Stimulated activated CD4-positive, alpha-beta T cell treated with anti-CD3 and anti-CD28 coated beads, Interleukin-1b, Interleukin-23, amount 100 ng/mL, for 48 hours (primary cell): ENCODE measurements at regions not wholly inside any gene's neighbourhood (a gene's known extent, or its start where the extent isn't known, plus 50 kb on each side); places are given as distances from the start of the nearest gene placed in this dataset.

Experiments used
- DNase-seq: peaks from one replicate; pipeline ENCODE4 v3.0.0-alpha.2; 2020

- DNase-seq: no peak
These were observed 324.4 kb downstream of the CENPC start for GRCh38 chr4:67220861-67221260.

- no peak for DNase-seq
These were observed 326.4 kb downstream of the CENPC start for GRCh38 chr4:67218883-67219282.

GRCh38 chr4:67207941-67208441, 337.3 kb downstream of the CENPC start:
- DNase-seq: no peak

GRCh38 chr4:67204441-67204840, 340.9 kb downstream of the CENPC start:
- no peak for DNase-seq

GRCh38 chr4:67201334-67201733, 344.0 kb downstream of the CENPC start:
- DNase-seq: no peak

GRCh38 chr4:67198727-67199126, 346.6 kb downstream of the CENPC start:
- no peak for DNase-seq

GRCh38 chr4:67167849-67168248, 377.5 kb downstream of the CENPC start:
- DNase-seq: no peak

GRCh38 chr4:67162690-67163089, 382.6 kb downstream of the CENPC start:
- no peak for DNase-seq

GRCh38 chr4:67161311-67161710, 384.0 kb downstream of the CENPC start:
- no peak for DNase-seq

- no peak for DNase-seq
These were observed 384.9 kb downstream of the CENPC start for GRCh38 chr4:67160394-67160793.

GRCh38 chr4:67158666-67159065, 386.6 kb downstream of the CENPC start:
- DNase-seq: no peak

- no peak for DNase-seq
These were observed 392.3 kb downstream of the CENPC start for GRCh38 chr4:67152976-67153375.

GRCh38 chr4:67151376-67152343, 393.6 kb downstream of the CENPC start:
- DNase-seq: no peak

GRCh38 chr4:67141586-67141985, 403.7 kb downstream of the CENPC start:
- DNase-seq: no peak

GRCh38 chr4:67134616-67135015, 410.7 kb downstream of the CENPC start:
- DNase-seq: no peak

GRCh38 chr4:67133162-67133561, 412.1 kb downstream of the CENPC start:
- no peak for DNase-seq

- no peak for DNase-seq
These were observed 414.1 kb downstream of the CENPC start for GRCh38 chr4:67131224-67131623.

- DNase-seq: no peak
These were observed 414.9 kb downstream of the CENPC start for GRCh38 chr4:67130411-67130810.

GRCh38 chr4:67126570-67126969, 418.7 kb downstream of the CENPC start:
- no peak for DNase-seq

GRCh38 chr4:67125636-67126514, 419.4 kb downstream of the CENPC start:
- DNase-seq: no peak

- DNase-seq: no peak
These were observed 420.6 kb downstream of the CENPC start for GRCh38 chr4:67124716-67125115.

- no peak for DNase-seq
These were observed 423.3 kb downstream of the CENPC start for GRCh38 chr4:67122029-67122428.

- DNase-seq: no peak
These were observed 424.9 kb downstream of the CENPC start for GRCh38 chr4:67120369-67120768.

- no peak for DNase-seq
These were observed 436.0 kb downstream of the CENPC start for GRCh38 chr4:67109276-67109675.
